ENCODE measurements at regions not wholly inside any gene's neighbourhood (a gene's known extent, or its start where the extent isn't known, plus 50 kb on each side); places are given as distances from the start of the nearest gene placed in this dataset.
"Not testable (repeated sequence)": the region's sequence is repeated elsewhere in the genome, so short reads cannot be mapped to it uniquely, and the experiment has no call there.

DNA sequence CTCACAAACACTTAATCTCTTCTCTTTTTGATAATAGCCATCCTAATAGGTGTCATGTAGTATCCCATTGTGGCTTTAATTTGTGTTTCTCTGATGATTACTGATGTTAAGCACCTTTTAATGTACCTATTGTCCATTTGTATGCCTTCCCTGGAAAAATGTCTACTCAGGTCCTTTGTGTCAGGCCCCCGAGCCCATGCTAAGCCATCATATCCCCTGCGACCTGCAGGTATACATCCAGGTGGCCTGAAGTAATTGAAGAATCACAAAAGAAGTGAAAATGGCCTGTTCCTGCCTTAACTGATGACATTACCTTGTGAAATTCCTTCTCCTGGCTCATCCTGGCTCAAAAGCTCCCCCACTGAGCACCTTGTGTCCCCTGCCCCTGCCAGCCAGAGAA is 269.4 kb downstream of the NUF2 start:
- TF ChIP-seq, protein P1, sequence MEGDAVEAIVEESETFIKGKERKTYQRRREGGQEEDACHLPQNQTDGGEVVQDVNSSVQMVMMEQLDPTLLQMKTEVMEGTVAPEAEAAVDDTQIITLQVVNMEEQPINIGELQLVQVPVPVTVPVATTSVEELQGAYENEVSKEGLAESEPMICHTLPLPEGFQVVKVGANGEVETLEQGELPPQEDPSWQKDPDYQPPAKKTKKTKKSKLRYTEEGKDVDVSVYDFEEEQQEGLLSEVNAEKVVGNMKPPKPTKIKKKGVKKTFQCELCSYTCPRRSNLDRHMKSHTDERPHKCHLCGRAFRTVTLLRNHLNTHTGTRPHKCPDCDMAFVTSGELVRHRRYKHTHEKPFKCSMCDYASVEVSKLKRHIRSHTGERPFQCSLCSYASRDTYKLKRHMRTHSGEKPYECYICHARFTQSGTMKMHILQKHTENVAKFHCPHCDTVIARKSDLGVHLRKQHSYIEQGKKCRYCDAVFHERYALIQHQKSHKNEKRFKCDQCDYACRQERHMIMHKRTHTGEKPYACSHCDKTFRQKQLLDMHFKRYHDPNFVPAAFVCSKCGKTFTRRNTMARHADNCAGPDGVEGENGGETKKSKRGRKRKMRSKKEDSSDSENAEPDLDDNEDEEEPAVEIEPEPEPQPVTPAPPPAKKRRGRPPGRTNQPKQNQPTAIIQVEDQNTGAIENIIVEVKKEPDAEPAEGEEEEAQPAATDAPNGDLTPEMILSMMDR (IDR thresholded peaks at IDR 0.05), result not testable (repeated sequence)
- TF ChIP-seq, protein P2, sequence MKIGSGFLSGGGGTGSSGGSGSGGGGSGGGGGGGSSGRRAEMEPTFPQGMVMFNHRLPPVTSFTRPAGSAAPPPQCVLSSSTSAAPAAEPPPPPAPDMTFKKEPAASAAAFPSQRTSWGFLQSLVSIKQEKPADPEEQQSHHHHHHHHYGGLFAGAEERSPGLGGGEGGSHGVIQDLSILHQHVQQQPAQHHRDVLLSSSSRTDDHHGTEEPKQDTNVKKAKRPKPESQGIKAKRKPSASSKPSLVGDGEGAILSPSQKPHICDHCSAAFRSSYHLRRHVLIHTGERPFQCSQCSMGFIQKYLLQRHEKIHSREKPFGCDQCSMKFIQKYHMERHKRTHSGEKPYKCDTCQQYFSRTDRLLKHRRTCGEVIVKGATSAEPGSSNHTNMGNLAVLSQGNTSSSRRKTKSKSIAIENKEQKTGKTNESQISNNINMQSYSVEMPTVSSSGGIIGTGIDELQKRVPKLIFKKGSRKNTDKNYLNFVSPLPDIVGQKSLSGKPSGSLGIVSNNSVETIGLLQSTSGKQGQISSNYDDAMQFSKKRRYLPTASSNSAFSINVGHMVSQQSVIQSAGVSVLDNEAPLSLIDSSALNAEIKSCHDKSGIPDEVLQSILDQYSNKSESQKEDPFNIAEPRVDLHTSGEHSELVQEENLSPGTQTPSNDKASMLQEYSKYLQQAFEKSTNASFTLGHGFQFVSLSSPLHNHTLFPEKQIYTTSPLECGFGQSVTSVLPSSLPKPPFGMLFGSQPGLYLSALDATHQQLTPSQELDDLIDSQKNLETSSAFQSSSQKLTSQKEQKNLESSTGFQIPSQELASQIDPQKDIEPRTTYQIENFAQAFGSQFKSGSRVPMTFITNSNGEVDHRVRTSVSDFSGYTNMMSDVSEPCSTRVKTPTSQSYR (CRISPR knock-in tag; IDR thresholded peaks at IDR 0.05), result not testable (repeated sequence)

All from WTC11 (cell line).